Uterus (tissue), 2 donors: ENCODE measurements at regions not wholly inside any gene's neighbourhood (a gene's known extent, or its start where the extent isn't known, plus 50 kb on each side); places are given as distances from the start of the nearest gene placed in this dataset.

Experiments used
- CTCF ChIP-seq, 4 experiments: fragments of 200-600 bp in 2 of 4; fragments of 450-650 bp in 2 of 4; sonication (generic) in 2 of 4; IDR thresholded peaks; one replicate each; pipeline ENCODE4 v1.5.1; 2016 to 2019; ENCODE audit warnings: antibody characterized with exemption in 4 of 4, mild to moderate bottlenecking in 2 of 4, moderate library complexity in 1 of 4
- POLR2A ChIP-seq, 2 donors: fragments of 450-650 bp; IDR thresholded peaks; one replicate each; pipeline ENCODE4 v1.6.1; 2016; ENCODE audit warnings: antibody characterized with exemption in 2 of 2, mild to moderate bottlenecking in 1 of 2, moderate library complexity in 1 of 2

- TF ChIP-seq CTCF (IDR thresholded peaks at IDR 0.05), result no peak
- no peak for TF ChIP-seq POLR2A (IDR thresholded peaks at IDR 0.05)
Measured at GRCh38 chr18:68498636-68499035, 216.3 kb downstream of the TMX3 start.
